Keratinocyte (primary cell): ENCODE measurements at regions not wholly inside any gene's neighbourhood (a gene's known extent, or its start where the extent isn't known, plus 50 kb on each side); places are given as distances from the start of the nearest gene placed in this dataset.

Source experiments
- DNase-seq: peaks from one replicate; pipeline ENCODE4 v3.0.0-alpha.2; 2011; ENCODE audit warnings: low read depth, missing footprints, low spot score
- FAIRE-seq: peaks from 2 replicates; lab custom pipeline; 2011; peaks lifted over from hg19 to GRCh38; lab: Jason Lieb, UNC
- H2AFZ ChIP-seq: 2 replicates; pipeline ENCODE4 v1.6.0; 2012; ENCODE audit warnings: low read length, control low read depth, inconsistent platforms; ENCODE audit not compliant: control insufficient read depth
- H3K27ac ChIP-seq: 2 replicates; pipeline ENCODE4 v1.5.1; 2011; ENCODE audit warnings: low read length; ENCODE audit not compliant: control insufficient read depth, insufficient read depth
- H3K27me3 ChIP-seq: 3 replicates; pipeline ENCODE4 v1.6.0; 2011; ENCODE audit warnings: low read length; ENCODE audit not compliant: control insufficient read depth, insufficient read depth; ENCODE audit errors: extremely low read depth
- H3K36me3 ChIP-seq, 2 experiments: 2 replicates in 1 of 2; 3 replicates in 1 of 2; pipeline ENCODE4 v1.5.1; 2011; ENCODE audit warnings: low read length in 2 of 2, mild to moderate bottlenecking in 1 of 2; ENCODE audit not compliant: control insufficient read depth in 2 of 2, insufficient read depth in 2 of 2; ENCODE audit errors: extremely low read depth in 1 of 2
- H3K4me1 ChIP-seq: 3 replicates; pipeline ENCODE4 v1.5.1; 2011; ENCODE audit warnings: low read length; ENCODE audit not compliant: control insufficient read depth, insufficient read depth; ENCODE audit errors: extremely low read depth
- H3K4me2 ChIP-seq: 3 replicates; pipeline ENCODE4 v1.6.0; 2011; ENCODE audit warnings: low read depth, low read length; ENCODE audit not compliant: control insufficient read depth, insufficient read depth; ENCODE audit errors: extremely low read depth
- H3K4me3 ChIP-seq, 3 experiments: fragments of 200-600 bp in 1 of 3; sonication (generic) in 1 of 3; 2 replicates in 2 of 3; 3 replicates in 1 of 3; pipeline ENCODE4 v1.5.1; 2011 to 2016; ENCODE audit warnings: low read length in 3 of 3, mild to moderate bottlenecking in 3 of 3, control low read depth in 2 of 3, inconsistent platforms in 1 of 3, low read depth in 1 of 3, mixed read lengths in 1 of 3, mixed run types in 1 of 3, moderate library complexity in 1 of 3; ENCODE audit not compliant: control insufficient read depth in 2 of 3, insufficient read depth in 2 of 3; ENCODE audit errors: extremely low read depth in 1 of 3
- H3K79me2 ChIP-seq: 2 replicates; pipeline ENCODE4 v1.6.0; 2012; ENCODE audit warnings: low read length; ENCODE audit not compliant: control insufficient read depth, insufficient read depth
- H3K9ac ChIP-seq: 3 replicates; pipeline ENCODE4 v1.6.0; 2011; ENCODE audit warnings: low read length; ENCODE audit not compliant: control insufficient read depth, insufficient read depth; ENCODE audit errors: extremely low read depth
- H3K9me1 ChIP-seq: 3 replicates; pipeline ENCODE4 v1.6.0; 2011; ENCODE audit warnings: low read length; ENCODE audit not compliant: control insufficient read depth, insufficient read depth; ENCODE audit errors: extremely low read depth
- H3K9me3 ChIP-seq: 2 replicates; pipeline ENCODE4 v1.5.1; 2012; ENCODE audit warnings: low read depth, low read length; ENCODE audit not compliant: control insufficient read depth
- H4K20me1 ChIP-seq: 3 replicates; pipeline ENCODE4 v1.6.0; 2011; ENCODE audit warnings: low read length; ENCODE audit not compliant: control insufficient read depth, insufficient read depth; ENCODE audit errors: extremely low read depth
- EZH2 ChIP-seq: IDR thresholded peaks from one replicate; pipeline ENCODE4 v1.6.1; 2012; ENCODE audit warnings: inconsistent platforms, mild to moderate bottlenecking, low read length, moderate library complexity
- dilution Hi-C: fragments of 300-500 bp; cut with MboI; formaldehyde crosslinking; loops from one replicate; pipeline ENCODE4 v1.7.0; 2020; ENCODE audit warnings: low sequenced_read_pairs; ENCODE audit not compliant: extremely low pct_ligation_motif_present
- TF ChIP-seq, protein P1 (sequence below), 3 experiments: IDR thresholded peaks in 1 of 3; conservative IDR thresholded peaks in 1 of 3; optimal IDR thresholded peaks in 1 of 3; 2 replicates in 2 of 3; 3 replicates in 1 of 3; pipeline versions ENCODE3 to v1.5.1; 2011; ENCODE audit warnings: low read length in 3 of 3, mild to moderate bottlenecking in 3 of 3, moderate library complexity in 2 of 3, control low read depth in 1 of 3, inconsistent platforms in 1 of 3; ENCODE audit not compliant: insufficient read depth in 2 of 3; ENCODE audit errors: extremely low read depth in 1 of 3

DNA sequence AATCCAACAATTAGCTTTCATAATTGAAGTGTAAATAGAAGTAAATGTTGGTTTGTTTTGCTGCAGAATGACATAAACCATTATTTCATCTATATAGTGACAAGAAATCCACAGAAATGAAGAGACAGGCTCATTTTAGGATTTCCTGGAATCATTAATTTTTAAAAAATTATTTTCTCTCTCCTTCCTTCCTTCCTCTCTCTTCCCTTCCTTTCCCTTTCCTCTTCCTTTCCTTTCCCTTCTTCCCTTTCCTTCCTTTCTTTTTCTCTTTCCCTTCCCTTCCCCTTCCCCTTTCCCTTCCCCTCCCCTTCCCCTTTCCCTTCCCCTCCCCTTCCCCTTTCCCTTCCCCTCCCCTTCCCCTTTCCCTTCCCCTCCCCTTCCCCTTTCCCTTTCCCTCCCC, 51.2 kb upstream of the KMT2C start:
- no peak overlapping the region for H2AFZ ChIP-seq
- TF ChIP-seq, protein P1, sequence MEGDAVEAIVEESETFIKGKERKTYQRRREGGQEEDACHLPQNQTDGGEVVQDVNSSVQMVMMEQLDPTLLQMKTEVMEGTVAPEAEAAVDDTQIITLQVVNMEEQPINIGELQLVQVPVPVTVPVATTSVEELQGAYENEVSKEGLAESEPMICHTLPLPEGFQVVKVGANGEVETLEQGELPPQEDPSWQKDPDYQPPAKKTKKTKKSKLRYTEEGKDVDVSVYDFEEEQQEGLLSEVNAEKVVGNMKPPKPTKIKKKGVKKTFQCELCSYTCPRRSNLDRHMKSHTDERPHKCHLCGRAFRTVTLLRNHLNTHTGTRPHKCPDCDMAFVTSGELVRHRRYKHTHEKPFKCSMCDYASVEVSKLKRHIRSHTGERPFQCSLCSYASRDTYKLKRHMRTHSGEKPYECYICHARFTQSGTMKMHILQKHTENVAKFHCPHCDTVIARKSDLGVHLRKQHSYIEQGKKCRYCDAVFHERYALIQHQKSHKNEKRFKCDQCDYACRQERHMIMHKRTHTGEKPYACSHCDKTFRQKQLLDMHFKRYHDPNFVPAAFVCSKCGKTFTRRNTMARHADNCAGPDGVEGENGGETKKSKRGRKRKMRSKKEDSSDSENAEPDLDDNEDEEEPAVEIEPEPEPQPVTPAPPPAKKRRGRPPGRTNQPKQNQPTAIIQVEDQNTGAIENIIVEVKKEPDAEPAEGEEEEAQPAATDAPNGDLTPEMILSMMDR (optimal IDR thresholded peaks at IDR 0.05 in 1 of 3, IDR thresholded peaks at IDR 0.05 in 1 of 3, conservative IDR thresholded peaks at IDR 0.05 in 1 of 3; ENCODE audit: extremely low read depth in 1 of 3, insufficient read depth in 2 of 3, low read length in 3 of 3), result no peak
- TF ChIP-seq EZH2, result no peak
- H3K9me3 ChIP-seq, result no peaks in the 10 kb centered on the region
- FAIRE-seq, result no peak
- H3K4me3 ChIP-seq, result no peak overlapping the region
- H3K27ac ChIP-seq, result no peak overlapping the region
- no peaks in the 10 kb centered on the region for H3K27me3 ChIP-seq
- no peaks in the 10 kb centered on the region for H3K4me1 ChIP-seq
- no peaks in the 10 kb centered on the region for H3K79me2 ChIP-seq
- H3K36me3 ChIP-seq, result no peaks in the 10 kb centered on the region
- H3K4me2 ChIP-seq, result no peak overlapping the region
- dilution Hi-C loops, result no loop called here
- no peak for DNase-seq
- no peak overlapping the region for H3K9ac ChIP-seq
- no peaks in the 10 kb centered on the region for H4K20me1 ChIP-seq
- H3K9me1 ChIP-seq, result no peaks in the 10 kb centered on the region

DNA sequence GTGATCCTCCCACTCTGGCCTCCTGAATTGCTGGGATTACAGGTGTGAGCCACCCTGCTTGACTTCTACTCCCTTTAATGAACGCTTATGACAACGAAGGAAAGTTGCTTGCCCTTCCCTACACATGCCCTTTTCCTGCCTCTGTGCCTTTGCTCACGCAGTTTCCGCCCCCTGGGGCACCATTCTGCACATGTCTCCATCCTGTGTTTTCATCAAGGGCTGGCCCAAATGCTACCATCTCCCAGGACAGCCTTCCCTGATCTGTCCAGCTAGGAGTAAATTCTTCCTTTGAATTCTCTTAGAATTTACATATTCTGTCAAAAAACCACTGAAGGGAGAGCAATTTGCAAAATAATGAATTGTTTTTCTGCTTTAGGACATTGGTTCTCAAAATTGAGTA, 50.0 kb upstream of the KMT2C start:
- Histone ChIP-seq H3K9me1 (no peaks in the 10 kb centered on the region), H3K4me1 (no peaks in the 10 kb centered on the region), H2AFZ (no peak overlapping the region), H3K79me2 (no peaks in the 10 kb centered on the region), H4K20me1 (no peaks in the 10 kb centered on the region), H3K9me3 (no peaks in the 10 kb centered on the region), H3K9ac (no peak overlapping the region), H3K4me3 (no peak overlapping the region), H3K27ac (no peak overlapping the region), H3K4me2 (no peak overlapping the region), H3K36me3 (no peaks in the 10 kb centered on the region), H3K27me3 (no peaks in the 10 kb centered on the region)
- no peak for DNase-seq
- dilution Hi-C loops, result no loop called here
- FAIRE-seq, result no peak
- TF ChIP-seq, protein P1 (optimal IDR thresholded peaks at IDR 0.05 in 1 of 3, IDR thresholded peaks at IDR 0.05 in 1 of 3, conservative IDR thresholded peaks at IDR 0.05 in 1 of 3; ENCODE audit: extremely low read depth in 1 of 3, insufficient read depth in 2 of 3, low read length in 3 of 3), result no peak
- no peak for TF ChIP-seq EZH2
